Heart left ventricle (tissue), 13 donors: ENCODE measurements at regions not wholly inside any gene's neighbourhood (a gene's known extent, or its start where the extent isn't known, plus 50 kb on each side); places are given as distances from the start of the nearest gene placed in this dataset.

Experiments used
- POLR2A ChIP-seq, 2 donors: fragments of 450-650 bp; IDR thresholded peaks; one replicate each; pipeline ENCODE4 v1.6.1; 2017; ENCODE audit warnings: antibody characterized with exemption in 2 of 2, mild to moderate bottlenecking in 2 of 2, moderate library complexity in 2 of 2
- TF ChIP-seq, protein P1 (sequence below), 12 donors: fragments of 200-600 bp; sonication (generic) in 4 of 12; IDR thresholded peaks; one replicate each; pipeline versions ENCODE4 v1.5.0 to v1.8.0; 2018 to 2022; ENCODE audit warnings: antibody characterized with exemption in 12 of 12, mild to moderate bottlenecking in 5 of 12
- donor health status: ischemic (EF 13 %, LVEDD 7.1; RV severe dilation, severe dysfunction).
- donor health status: DM: no; HTN: yes; CAD: no.
- donor health status: DM: no; HTN: no; CAD: no.
- donor health status: ischemic (EF 25% LVEDD 6.9; RV normal size, moderate dysfunction).
- donor health status: ischemic (EF 25% LVEDD 5.7; RV mildly dilated, moderate dysfunction).
- donor health status: ischemic (EF 35%, LVEDD 5.7; RV mildly dilated, moderate dysfunction).
- donor health status: nonischemic (EF 11% LVEDD 7.7; RV severe dilation, severe dysfunction).
- donor health status: DM: yes; HTN: yes; CAD: no.
- donor health status: PGD.
- donor health status: ischemic (EF 29% LVEDD 5.4; RV normal size, mild dysfunction).
- donor health status: nonischemic (EF 23%, LVEDD 6.1; RV moderate dilation, normal function).

DNA sequence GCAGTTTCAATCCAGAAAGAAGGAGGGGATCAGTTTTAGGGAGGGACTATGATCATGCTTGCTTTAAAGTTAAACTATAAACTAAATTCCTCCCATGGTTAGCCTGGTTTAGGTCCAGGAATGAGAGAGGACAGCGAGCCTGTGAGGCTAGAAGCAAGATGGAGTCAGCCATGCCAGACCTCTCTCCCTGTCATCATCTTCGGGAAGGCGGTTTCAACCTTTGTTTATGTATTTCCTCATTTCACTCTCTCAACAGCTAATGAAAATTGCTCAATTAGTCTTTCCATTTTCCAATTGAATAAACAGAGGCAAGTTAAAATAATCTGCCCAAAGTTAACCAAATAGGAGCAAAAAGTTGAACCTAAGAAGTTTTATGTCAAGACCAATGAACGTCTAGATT lies 201.5 kb downstream of the KCNJ2 start:
- TF ChIP-seq, protein P1, sequence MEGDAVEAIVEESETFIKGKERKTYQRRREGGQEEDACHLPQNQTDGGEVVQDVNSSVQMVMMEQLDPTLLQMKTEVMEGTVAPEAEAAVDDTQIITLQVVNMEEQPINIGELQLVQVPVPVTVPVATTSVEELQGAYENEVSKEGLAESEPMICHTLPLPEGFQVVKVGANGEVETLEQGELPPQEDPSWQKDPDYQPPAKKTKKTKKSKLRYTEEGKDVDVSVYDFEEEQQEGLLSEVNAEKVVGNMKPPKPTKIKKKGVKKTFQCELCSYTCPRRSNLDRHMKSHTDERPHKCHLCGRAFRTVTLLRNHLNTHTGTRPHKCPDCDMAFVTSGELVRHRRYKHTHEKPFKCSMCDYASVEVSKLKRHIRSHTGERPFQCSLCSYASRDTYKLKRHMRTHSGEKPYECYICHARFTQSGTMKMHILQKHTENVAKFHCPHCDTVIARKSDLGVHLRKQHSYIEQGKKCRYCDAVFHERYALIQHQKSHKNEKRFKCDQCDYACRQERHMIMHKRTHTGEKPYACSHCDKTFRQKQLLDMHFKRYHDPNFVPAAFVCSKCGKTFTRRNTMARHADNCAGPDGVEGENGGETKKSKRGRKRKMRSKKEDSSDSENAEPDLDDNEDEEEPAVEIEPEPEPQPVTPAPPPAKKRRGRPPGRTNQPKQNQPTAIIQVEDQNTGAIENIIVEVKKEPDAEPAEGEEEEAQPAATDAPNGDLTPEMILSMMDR (IDR thresholded peaks at IDR 0.05), result no peak
- no peak for TF ChIP-seq POLR2A (IDR thresholded peaks at IDR 0.05)
